Loucy (cell line): ENCODE measurements at regions not wholly inside any gene's neighbourhood (a gene's known extent, or its start where the extent isn't known, plus 50 kb on each side); places are given as distances from the start of the nearest gene placed in this dataset.

Experiments used
- EZH2phosphoT487 ChIP-seq: fragments of 200-600 bp; IDR thresholded peaks from 2 replicates; pipeline ENCODE4 v1.6.1; 2018; ENCODE audit warnings: antibody characterized with exemption, mild to moderate bottlenecking, moderate library complexity, borderline replicate concordance
- TF ChIP-seq, protein P1 (sequence below): fragments of 200-600 bp; sonication (generic); conservative IDR thresholded peaks from 2 replicates; pipeline ENCODE4 v1.5.1; 2014; ENCODE audit warnings: mild to moderate bottlenecking, antibody characterized with exemption, low read length

DNA sequence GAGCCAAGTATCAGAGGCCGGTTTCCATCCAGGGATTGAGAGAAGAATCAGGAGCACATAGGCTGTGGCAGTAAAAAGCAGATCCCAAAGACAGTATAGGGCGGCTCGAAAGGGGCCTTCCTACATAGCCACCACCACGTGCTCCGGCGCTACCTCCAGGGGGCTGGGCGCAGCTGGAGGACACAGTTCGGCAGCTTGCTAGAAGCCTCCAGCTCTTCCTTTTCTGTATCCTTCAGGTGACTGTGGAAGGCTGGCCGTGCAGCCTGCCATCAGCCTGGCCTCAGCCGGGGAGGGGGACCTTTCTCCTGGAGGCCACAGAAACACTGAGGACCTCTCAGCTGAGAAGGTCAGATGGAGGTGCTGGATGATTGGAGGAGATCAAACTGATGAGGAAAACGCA is 183.6 kb upstream of the GLI2 start:
- TF ChIP-seq, protein P1, sequence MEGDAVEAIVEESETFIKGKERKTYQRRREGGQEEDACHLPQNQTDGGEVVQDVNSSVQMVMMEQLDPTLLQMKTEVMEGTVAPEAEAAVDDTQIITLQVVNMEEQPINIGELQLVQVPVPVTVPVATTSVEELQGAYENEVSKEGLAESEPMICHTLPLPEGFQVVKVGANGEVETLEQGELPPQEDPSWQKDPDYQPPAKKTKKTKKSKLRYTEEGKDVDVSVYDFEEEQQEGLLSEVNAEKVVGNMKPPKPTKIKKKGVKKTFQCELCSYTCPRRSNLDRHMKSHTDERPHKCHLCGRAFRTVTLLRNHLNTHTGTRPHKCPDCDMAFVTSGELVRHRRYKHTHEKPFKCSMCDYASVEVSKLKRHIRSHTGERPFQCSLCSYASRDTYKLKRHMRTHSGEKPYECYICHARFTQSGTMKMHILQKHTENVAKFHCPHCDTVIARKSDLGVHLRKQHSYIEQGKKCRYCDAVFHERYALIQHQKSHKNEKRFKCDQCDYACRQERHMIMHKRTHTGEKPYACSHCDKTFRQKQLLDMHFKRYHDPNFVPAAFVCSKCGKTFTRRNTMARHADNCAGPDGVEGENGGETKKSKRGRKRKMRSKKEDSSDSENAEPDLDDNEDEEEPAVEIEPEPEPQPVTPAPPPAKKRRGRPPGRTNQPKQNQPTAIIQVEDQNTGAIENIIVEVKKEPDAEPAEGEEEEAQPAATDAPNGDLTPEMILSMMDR = no peak
- TF ChIP-seq EZH2phosphoT487 = no peak
